ENCODE measurements at regions not wholly inside any gene's neighbourhood (a gene's known extent, or its start where the extent isn't known, plus 50 kb on each side); places are given as distances from the start of the nearest gene placed in this dataset.

DNA sequence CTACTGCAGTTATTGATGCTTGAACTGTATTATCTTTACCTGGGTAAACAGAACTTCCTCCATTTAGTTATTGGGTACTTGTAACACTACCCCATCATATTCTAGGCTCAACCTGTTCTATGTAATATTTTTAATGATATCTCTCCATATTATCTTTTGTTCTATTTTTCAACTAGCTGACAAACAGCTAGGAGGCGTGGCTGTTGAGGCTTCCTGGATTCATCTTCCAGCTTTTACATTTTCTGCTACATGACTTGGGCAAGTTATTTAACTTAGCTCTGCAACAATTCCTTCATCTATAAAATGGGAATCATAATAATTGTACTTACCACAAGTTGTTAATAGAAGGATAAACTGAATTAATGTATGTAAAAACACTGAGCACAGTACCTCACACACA, 349.3 kb downstream of the PTTG2 start:
- TF ChIP-seq, protein P1, sequence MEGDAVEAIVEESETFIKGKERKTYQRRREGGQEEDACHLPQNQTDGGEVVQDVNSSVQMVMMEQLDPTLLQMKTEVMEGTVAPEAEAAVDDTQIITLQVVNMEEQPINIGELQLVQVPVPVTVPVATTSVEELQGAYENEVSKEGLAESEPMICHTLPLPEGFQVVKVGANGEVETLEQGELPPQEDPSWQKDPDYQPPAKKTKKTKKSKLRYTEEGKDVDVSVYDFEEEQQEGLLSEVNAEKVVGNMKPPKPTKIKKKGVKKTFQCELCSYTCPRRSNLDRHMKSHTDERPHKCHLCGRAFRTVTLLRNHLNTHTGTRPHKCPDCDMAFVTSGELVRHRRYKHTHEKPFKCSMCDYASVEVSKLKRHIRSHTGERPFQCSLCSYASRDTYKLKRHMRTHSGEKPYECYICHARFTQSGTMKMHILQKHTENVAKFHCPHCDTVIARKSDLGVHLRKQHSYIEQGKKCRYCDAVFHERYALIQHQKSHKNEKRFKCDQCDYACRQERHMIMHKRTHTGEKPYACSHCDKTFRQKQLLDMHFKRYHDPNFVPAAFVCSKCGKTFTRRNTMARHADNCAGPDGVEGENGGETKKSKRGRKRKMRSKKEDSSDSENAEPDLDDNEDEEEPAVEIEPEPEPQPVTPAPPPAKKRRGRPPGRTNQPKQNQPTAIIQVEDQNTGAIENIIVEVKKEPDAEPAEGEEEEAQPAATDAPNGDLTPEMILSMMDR (IDR thresholded peaks at IDR 0.05), result no peak
- no peak for TF ChIP-seq POLR2A (IDR thresholded peaks at IDR 0.05)

Data from Peyer's patch (tissue), 4 donors.